HL-60 (cell line): ENCODE measurements at regions not wholly inside any gene's neighbourhood (a gene's known extent, or its start where the extent isn't known, plus 50 kb on each side); places are given as distances from the start of the nearest gene placed in this dataset.

ENCODE experiments used
- DNase-seq, 2 experiments: peaks; one replicate each; pipeline ENCODE4 v3.0.0-alpha.2; 2010 to 2020; ENCODE audit warnings: low read depth in 1 of 2, low spot score in 1 of 2
- H3K27ac ChIP-seq: fragments of 250-450 bp; sonication (Bioruptor Pico); replicated peaks from 2 replicates; pipeline ENCODE4 v1.5.1; 2020; ENCODE audit warnings: mild to moderate bottlenecking, moderate library complexity
- H3K27me3 ChIP-seq: fragments of 250-450 bp; sonication (Bioruptor Pico); 2 replicates; pipeline ENCODE4 v1.5.1; 2021; ENCODE audit warnings: mild to moderate bottlenecking, moderate library complexity; ENCODE audit not compliant: insufficient read depth, poor library complexity, severe bottlenecking
- H3K4me3 ChIP-seq: replicated peaks from 2 replicates; pipeline ENCODE4 v1.5.1; 2011; ENCODE audit warnings: mild to moderate bottlenecking, control low read depth, low read length; ENCODE audit not compliant: insufficient read depth
- CTCF ChIP-seq: IDR thresholded peaks from one replicate; pipeline ENCODE4 v1.5.1; 2011; ENCODE audit warnings: low read length, control low read depth, inconsistent platforms; ENCODE audit not compliant: insufficient read depth
- GABPA ChIP-seq: IDR thresholded peaks from 2 replicates; pipeline ENCODE4 v1.6.1; 2012; ENCODE audit warnings: low read depth
- POLR2AphosphoS5 ChIP-seq: IDR thresholded peaks from 2 replicates; pipeline ENCODE4 v1.6.1; 2012; ENCODE audit warnings: low read depth
- REST ChIP-seq: IDR thresholded peaks from 2 replicates; pipeline ENCODE4 v1.6.1; 2012; ENCODE audit warnings: low read depth; ENCODE audit not compliant: insufficient replicate concordance
- SPI1 ChIP-seq: IDR thresholded peaks from 2 replicates; pipeline ENCODE4 v1.6.1; 2012; ENCODE audit warnings: low read depth, mild to moderate bottlenecking, borderline replicate concordance

- Histone ChIP-seq H3K27me3 (no peaks in the 10 kb centered on the region), H3K4me3 (no peak overlapping the region), H3K27ac (no peak overlapping the region)
- TF ChIP-seq CTCF (no peak), GABPA (no peak), SPI1 (no peak), REST (no peak), POLR2AphosphoS5 (no peak)
- DNase-seq: no peak
These were observed 243.0 kb downstream of the TTC8 start for GRCh38 chr14:89067293-89067972.

- DNase-seq: no peak
- Histone ChIP-seq H3K27me3 (no peaks in the 10 kb centered on the region), H3K27ac (no peak overlapping the region), H3K4me3 (no peak overlapping the region)
- TF ChIP-seq CTCF (no peak), SPI1 (no peak), POLR2AphosphoS5 (no peak)
These were observed 253.8 kb downstream of the TTC8 start for GRCh38 chr14:89078021-89078795.

- DNase-seq: no peak
- TF ChIP-seq POLR2AphosphoS5 (no peak), SPI1 (no peak), REST (no peak), CTCF (no peak), GABPA (no peak)
- H3K4me3 ChIP-seq: no peak overlapping the region
- H3K27me3 ChIP-seq: no peaks in the 10 kb centered on the region
- H3K27ac ChIP-seq: no peak overlapping the region
These were observed 260.8 kb downstream of the TTC8 start for GRCh38 chr14:89085231-89085731.
